ENCODE measurements at regions not wholly inside any gene's neighbourhood (a gene's known extent, or its start where the extent isn't known, plus 50 kb on each side); places are given as distances from the start of the nearest gene placed in this dataset.

DNA sequence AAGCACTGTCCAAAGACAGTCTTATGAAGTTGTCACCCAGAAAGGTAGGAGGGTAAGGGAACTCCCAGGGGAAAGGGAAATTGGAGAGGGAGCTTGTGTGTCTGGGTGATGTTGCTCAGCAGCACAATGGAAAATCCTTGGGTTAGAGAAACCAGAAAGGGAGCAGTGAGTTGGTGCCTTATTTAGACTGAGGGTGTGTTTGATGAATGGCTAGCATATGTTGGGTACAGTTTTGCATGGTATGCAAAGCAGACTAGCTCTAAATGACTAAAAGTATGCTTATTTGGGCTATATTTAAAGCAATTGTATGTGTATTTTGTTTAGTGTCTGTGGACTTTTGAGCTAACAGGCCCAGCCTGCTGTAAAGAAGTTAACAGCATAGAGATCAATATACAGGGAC, 2884.6 kb upstream of the PCDH20 start:
- DNase-seq (ENCODE audit: extremely low read depth, low read depth) = no peak
- TF ChIP-seq, protein P1, sequence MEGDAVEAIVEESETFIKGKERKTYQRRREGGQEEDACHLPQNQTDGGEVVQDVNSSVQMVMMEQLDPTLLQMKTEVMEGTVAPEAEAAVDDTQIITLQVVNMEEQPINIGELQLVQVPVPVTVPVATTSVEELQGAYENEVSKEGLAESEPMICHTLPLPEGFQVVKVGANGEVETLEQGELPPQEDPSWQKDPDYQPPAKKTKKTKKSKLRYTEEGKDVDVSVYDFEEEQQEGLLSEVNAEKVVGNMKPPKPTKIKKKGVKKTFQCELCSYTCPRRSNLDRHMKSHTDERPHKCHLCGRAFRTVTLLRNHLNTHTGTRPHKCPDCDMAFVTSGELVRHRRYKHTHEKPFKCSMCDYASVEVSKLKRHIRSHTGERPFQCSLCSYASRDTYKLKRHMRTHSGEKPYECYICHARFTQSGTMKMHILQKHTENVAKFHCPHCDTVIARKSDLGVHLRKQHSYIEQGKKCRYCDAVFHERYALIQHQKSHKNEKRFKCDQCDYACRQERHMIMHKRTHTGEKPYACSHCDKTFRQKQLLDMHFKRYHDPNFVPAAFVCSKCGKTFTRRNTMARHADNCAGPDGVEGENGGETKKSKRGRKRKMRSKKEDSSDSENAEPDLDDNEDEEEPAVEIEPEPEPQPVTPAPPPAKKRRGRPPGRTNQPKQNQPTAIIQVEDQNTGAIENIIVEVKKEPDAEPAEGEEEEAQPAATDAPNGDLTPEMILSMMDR (IDR thresholded peaks at IDR 0.05; ENCODE audit: low read depth, low read length) = no peak

DNA sequence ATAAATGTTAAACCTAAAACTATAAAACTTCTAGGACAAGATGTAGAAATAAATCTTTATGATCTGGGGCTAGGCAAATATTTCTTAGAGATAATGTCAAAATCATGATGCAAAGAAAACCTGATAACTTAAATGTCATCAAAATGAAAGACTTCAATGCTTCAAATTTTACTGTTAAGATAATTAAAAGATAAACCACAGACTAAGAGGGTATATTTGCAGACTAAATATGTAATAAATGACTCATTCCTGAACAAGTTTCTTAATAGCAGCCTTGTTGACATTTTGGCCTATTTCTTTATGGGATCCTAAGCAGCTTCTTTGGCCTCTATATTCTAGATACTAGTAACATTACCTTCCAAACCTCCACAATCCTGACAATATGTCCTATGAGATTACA, 2878.3 kb upstream of the PCDH20 start:
- TF ChIP-seq, protein P1 (IDR thresholded peaks at IDR 0.05; ENCODE audit: low read depth, low read length) = no peak
- no peak for DNase-seq (ENCODE audit: extremely low read depth, low read depth)

DNA sequence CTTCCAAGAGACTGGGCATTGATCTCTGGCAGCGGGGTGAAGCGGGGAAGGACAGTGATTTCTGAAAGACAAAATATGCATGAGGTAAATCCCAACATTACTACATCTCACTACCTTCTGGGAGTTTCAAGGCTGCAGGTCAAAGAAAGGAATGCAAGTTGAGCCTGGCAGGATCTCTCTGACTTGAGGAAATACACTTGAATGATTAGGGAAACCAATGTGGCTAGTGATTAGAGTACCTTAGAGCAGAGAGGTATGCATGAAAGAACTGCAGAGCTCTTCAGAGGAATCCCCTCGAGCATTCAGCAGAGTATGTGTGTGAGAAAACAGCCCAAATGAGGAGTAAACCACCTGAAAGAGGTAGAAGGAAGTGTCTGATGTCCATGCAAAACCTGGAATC, 2874.1 kb upstream of the PCDH20 start:
- TF ChIP-seq, protein P1 (IDR thresholded peaks at IDR 0.05; ENCODE audit: low read depth, low read length) = no peak
- DNase-seq (ENCODE audit: extremely low read depth, low read depth) = no peak

DNA sequence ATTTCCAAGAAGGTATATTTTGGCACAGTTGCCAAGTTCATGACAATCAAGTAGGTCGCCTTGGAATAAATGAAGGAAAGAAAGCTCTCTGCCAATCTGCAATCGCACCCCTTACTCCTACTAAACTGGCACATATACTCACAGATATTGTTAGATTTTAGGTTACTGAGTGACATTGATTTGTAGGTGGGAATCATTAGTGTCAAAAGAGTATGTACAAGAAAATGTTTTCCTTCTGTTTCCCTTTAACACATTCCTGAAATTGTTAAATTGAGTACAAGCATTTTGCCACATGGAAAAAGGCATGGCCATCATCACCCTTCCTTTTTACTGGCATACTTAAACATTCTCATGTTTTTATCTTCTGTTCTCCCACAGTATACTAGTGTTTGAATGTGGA, 2868.3 kb upstream of the PCDH20 start:
- no peak for DNase-seq (ENCODE audit: extremely low read depth, low read depth)
- TF ChIP-seq, protein P1 (IDR thresholded peaks at IDR 0.05; ENCODE audit: low read depth, low read length) = no peak

DNA sequence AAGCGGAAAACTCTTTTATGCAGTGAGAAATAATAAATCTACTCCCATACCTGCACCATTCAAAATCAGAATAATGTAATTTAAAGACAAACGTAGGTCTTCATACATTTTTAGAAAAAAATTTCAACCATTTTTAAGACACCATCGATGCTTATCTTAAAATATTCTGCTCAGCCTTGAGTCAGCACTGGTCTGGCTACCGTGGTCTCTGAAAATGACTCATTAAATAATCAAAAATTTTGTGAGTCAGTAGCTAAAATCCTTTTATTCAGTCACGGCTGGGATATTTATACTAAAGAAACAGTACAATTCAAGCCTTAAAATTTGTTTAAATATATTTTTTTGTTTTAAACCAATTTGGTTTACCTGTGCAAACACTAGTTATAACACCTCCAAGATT, 2862.8 kb upstream of the PCDH20 start:
- TF ChIP-seq, protein P1 (IDR thresholded peaks at IDR 0.05; ENCODE audit: low read depth, low read length) = no peak
- no peak for DNase-seq (ENCODE audit: extremely low read depth, low read depth)

DNA sequence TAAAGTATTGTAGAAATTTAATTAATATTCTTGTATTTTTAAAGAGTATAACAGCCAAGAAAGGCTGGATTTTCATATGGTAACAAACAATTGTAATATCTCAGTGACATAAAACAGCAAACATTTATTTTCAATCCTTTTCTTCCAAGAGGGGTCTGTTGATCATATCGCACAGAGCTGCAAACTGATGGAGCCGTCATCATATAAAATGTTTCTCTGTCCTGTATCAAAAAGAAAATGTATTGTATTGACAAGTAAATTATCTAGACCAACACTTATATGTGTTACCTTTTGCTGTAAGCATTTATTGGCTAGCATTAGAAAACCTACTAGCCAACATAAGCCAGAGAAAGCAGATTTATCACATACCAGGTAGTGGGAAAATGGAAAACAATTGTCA, 2861.4 kb upstream of the PCDH20 start:
- DNase-seq (ENCODE audit: extremely low read depth, low read depth) = no peak
- TF ChIP-seq, protein P1 (IDR thresholded peaks at IDR 0.05; ENCODE audit: low read depth, low read length) = no peak

DNA sequence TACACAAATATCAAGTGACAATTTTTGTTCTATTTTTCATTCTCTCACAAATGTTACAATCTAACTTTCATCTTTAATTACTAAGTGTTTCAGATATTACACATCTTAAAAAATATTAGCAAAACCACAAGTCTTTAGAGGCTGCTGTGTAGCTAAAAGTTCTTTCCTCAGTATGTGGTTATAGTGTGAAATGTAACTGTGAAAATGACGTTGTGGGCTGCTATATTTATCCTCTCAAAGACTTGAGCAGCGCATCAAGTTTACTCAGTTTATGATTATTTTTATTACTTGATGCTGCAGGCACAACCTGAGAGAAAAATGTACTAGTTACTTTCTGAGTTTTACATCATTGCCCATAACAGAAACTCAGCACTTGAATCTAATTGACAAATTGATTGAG, 2860.6 kb upstream of the PCDH20 start:
- TF ChIP-seq, protein P1 (IDR thresholded peaks at IDR 0.05; ENCODE audit: low read depth, low read length) = no peak
- no peak for DNase-seq (ENCODE audit: extremely low read depth, low read depth)

Data from AG09319 (cell line).